GM12878 (cell line): ENCODE measurements at regions not wholly inside any gene's neighbourhood (a gene's known extent, or its start where the extent isn't known, plus 50 kb on each side); places are given as distances from the start of the nearest gene placed in this dataset.

Experiments used
- ATAC-seq: fragments of 200-7000 bp; cut with Tn5 transposase; 3 replicates; pipeline ENCODE4 v1.9.1; 2020; ENCODE audit warnings: mild to moderate bottlenecking, moderate library complexity
- BruUV-seq: library from RNA; stranded (reverse); fragments of 400-500 nt; replicated peaks from 2 replicates; lab custom pipeline; 2021; lab: Mats Ljungman, UMichigan
- CTCF ChIA-PET: fragments of 300-600 bp; sonication (Branson Sonifier 250); formaldehyde crosslinking; extraction: SDS; loops from one replicate; lab custom pipeline; 2021; ENCODE audit warnings: inconsistent platforms; lab: Yijun Ruan, JAX
- POLR2A ChIA-PET: fragments of 350-600 bp; formaldehyde crosslinking; extraction: SDS; loops from one replicate; lab custom pipeline; 2021; ENCODE audit warnings: inconsistent platforms; lab: Charles Lee
- RAD21 ChIA-PET: fragments of 300-600 bp; sonication (Branson Sonifier 250); formaldehyde crosslinking; loops from one replicate; lab custom pipeline; 2023; ENCODE audit warnings: antibody characterized with exemption; ENCODE audit not compliant: unreplicated experiment; lab: Charles Lee
- SMC1A ChIA-PET: fragments of 300-600 bp; sonication (Branson Sonifier 250); formaldehyde crosslinking; loops from one replicate; lab custom pipeline; 2023; ENCODE audit not compliant: unreplicated experiment, uncharacterized antibody; lab: Charles Lee
- DNase-seq: peaks from one replicate; pipeline ENCODE4 v3.0.0-alpha.2; 2011; ENCODE audit warnings: low read depth, low spot score
- FAIRE-seq: peaks from 3 replicates; lab custom pipeline; 2011; peaks lifted over from hg19 to GRCh38; lab: Jason Lieb, UNC
- H2AFZ ChIP-seq: 2 replicates; pipeline ENCODE4 v1.6.0; 2011; ENCODE audit warnings: low read depth, low read length, control low read depth; ENCODE audit not compliant: control insufficient read depth
- H3K27ac ChIP-seq: 2 replicates; pipeline ENCODE4 v1.5.1; 2011; ENCODE audit warnings: control low read depth; ENCODE audit not compliant: control insufficient read depth, insufficient read depth
- H3K27me3 ChIP-seq, 2 experiments: replicated peaks in 1 of 2; 2 replicates each; pipeline versions ENCODE4 v1.6.0 to v1.6.1; 2011; ENCODE audit warnings: low read length in 1 of 2; ENCODE audit not compliant: control insufficient read depth in 2 of 2, insufficient read depth in 2 of 2
- H3K36me3 ChIP-seq, 2 experiments: 2 replicates each; pipeline ENCODE4 v1.5.1; 2011; ENCODE audit warnings: low read length in 1 of 2; ENCODE audit not compliant: control insufficient read depth in 2 of 2, insufficient read depth in 2 of 2
- H3K4me1 ChIP-seq: 2 replicates; pipeline ENCODE4 v1.6.1; 2011; ENCODE audit warnings: mild to moderate bottlenecking, low read length, moderate library complexity, mixed read lengths; ENCODE audit not compliant: control insufficient read depth, insufficient read depth
- H3K4me2 ChIP-seq: 2 replicates; pipeline ENCODE4 v1.6.0; 2011; ENCODE audit warnings: control low read depth; ENCODE audit not compliant: control insufficient read depth, insufficient read depth
- H3K4me3 ChIP-seq: fragments of 200-600 bp; sonication (generic); 2 replicates; pipeline ENCODE4 v1.5.1; 2016
- H3K79me2 ChIP-seq: 2 replicates; pipeline ENCODE4 v1.6.0; 2011; ENCODE audit warnings: low read length; ENCODE audit not compliant: control insufficient read depth, insufficient read depth
- H3K9ac ChIP-seq: 2 replicates; pipeline ENCODE4 v1.8.0; 2011; ENCODE audit warnings: low read length, control low read depth, mixed read lengths; ENCODE audit not compliant: control insufficient read depth, insufficient read depth
- H3K9me3 ChIP-seq: replicated peaks from 3 replicates; pipeline ENCODE4 v1.5.1; 2011; ENCODE audit warnings: mild to moderate bottlenecking, low read length; ENCODE audit not compliant: control insufficient read depth, insufficient read depth
- H4K20me1 ChIP-seq: 2 replicates; pipeline ENCODE4 v1.6.0; 2011; ENCODE audit not compliant: control insufficient read depth, insufficient read depth
- E2F8 ChIP-seq: fragments of 450-650 bp; IDR thresholded peaks from 2 replicates; pipeline ENCODE4 v1.6.1; 2018; ENCODE audit warnings: mild to moderate bottlenecking, low read depth, moderate library complexity; ENCODE audit not compliant: partially characterized antibody
- GATAD2B ChIP-seq: fragments of 450-650 bp; conservative IDR thresholded peaks from 2 replicates; pipeline ENCODE4 v1.6.1; 2017; ENCODE audit warnings: low read depth, mild to moderate bottlenecking, moderate library complexity
- SMAD5 ChIP-seq: IDR thresholded peaks from 2 replicates; pipeline ENCODE4 v1.6.1; 2016; ENCODE audit warnings: antibody characterized with exemption, low read depth
- WGBS: methylation state at CpG from one replicate; pipeline ENCODE4 v1.1.6; 2016; ENCODE audit warnings: low lambda C conversion rate; ENCODE audit not compliant: insufficient replicate concordance, insufficient coverage; ENCODE audit errors: missing lambda C conversion rate; 5-methylcytosine and 5-hydroxymethylcytosine counted together
- in situ Hi-C: fragments of 300-500 bp; cut with MboI; formaldehyde crosslinking; loops from 9 replicates; pipeline ENCODE4 v1.14.3; 2018; ENCODE audit warnings: mixed read lengths
- intact Hi-C: fragments of 100-400 bp; cut with micrococcal nuclease; formaldehyde crosslinking; loops from one replicate; pipeline ENCODE4 v1.14.2; 2022; ENCODE audit not compliant: unreplicated experiment

- no TSS peak for BruUV-seq
- in situ Hi-C loops (no loop called here), intact Hi-C loops (no loop called here)
- ChIA-PET SMC1A (interaction anchor here (1.0 kb wide), 1 partner anchor 108 kb away, joined by 3 read pairs; no protein-coding TSS in a partner anchor), POLR2A (no interaction called here), CTCF (interaction anchor here (1.7 kb wide), 1 partner anchor 87 kb away, joined by 5 read pairs; no protein-coding TSS in a partner anchor), RAD21 (no interaction called here)
- H3K27ac ChIP-seq: no peak overlapping the region
- no peak overlapping the region for H3K9ac ChIP-seq
- FAIRE-seq (no peak), DNase-seq (no peak), ATAC-seq (no peak)
- 50% methylated on average over 10 of the region's 10 CpGs for WGBS
- H2AFZ ChIP-seq: peak overlapping the region; percentile 11; the same call in 1 of the 2 replicates
- H3K9me3 ChIP-seq: no peaks in the 10 kb centered on the region
- no peaks in the 10 kb centered on the region for H4K20me1 ChIP-seq
- H3K4me2 ChIP-seq: no peak overlapping the region
- H3K4me3 ChIP-seq: no peak overlapping the region
- TF ChIP-seq GATAD2B: no peak
- TF ChIP-seq SMAD5: no peak
- TF ChIP-seq E2F8: no peak
- H3K36me3 ChIP-seq: no peaks in the 10 kb centered on the region
- H3K27me3 ChIP-seq: no peaks in the 10 kb centered on the region
- H3K79me2 ChIP-seq: no peaks in the 10 kb centered on the region
- H3K4me1 ChIP-seq: peaks cover 4% of the 10 kb centered on the region
These were observed 66.0 kb upstream of the ACSL3 start for GRCh38 chr2:222794585-222795449.
